NCI-H2227 treated with DMSO at 0.1 percent for 48 hours (cell line): ENCODE measurements at regions not wholly inside any gene's neighbourhood (a gene's known extent, or its start where the extent isn't known, plus 50 kb on each side); places are given as distances from the start of the nearest gene placed in this dataset.
"Not testable (repeated sequence)": the region's sequence is repeated elsewhere in the genome, so short reads cannot be mapped to it uniquely, and the experiment has no call there.

Experiments
- DNase-seq: peaks from one replicate; lab custom pipeline; 2025; lab: John Stamatoyannopoulos, UW

GRCh38 chr18:78410094-78410786 is 569.4 kb upstream of the SALL3 start:
- no peak for DNase-seq

- no peak for DNase-seq
Observed at GRCh38 chr18:78411539-78411938, 568.1 kb upstream of the SALL3 start.

- DNase-seq: no peak
Observed at GRCh38 chr18:78414302-78414701, 565.3 kb upstream of the SALL3 start.

GRCh38 chr18:78416853-78417252 is 562.8 kb upstream of the SALL3 start:
- DNase-seq: no peak

- no peak for DNase-seq
Observed at GRCh38 chr18:78418379-78418778, 561.2 kb upstream of the SALL3 start.

- no peak for DNase-seq
Observed at GRCh38 chr18:78419171-78419570, 560.4 kb upstream of the SALL3 start.

- DNase-seq: no peak
Observed at GRCh38 chr18:78420116-78420515, 559.5 kb upstream of the SALL3 start.

GRCh38 chr18:78421392-78421791 is 558.2 kb upstream of the SALL3 start:
- no peak for DNase-seq

- no peak for DNase-seq
Observed at GRCh38 chr18:78422336-78422735, 557.3 kb upstream of the SALL3 start.

- DNase-seq: no peak
Observed at GRCh38 chr18:78423811-78424210, 555.8 kb upstream of the SALL3 start.

- DNase-seq: no peak
Observed at GRCh38 chr18:78424403-78425018, 555.1 kb upstream of the SALL3 start.

GRCh38 chr18:78425019-78425412 is 554.6 kb upstream of the SALL3 start:
- DNase-seq: no peak

- no peak for DNase-seq
Observed at GRCh38 chr18:78427081-78427480, 552.5 kb upstream of the SALL3 start.

GRCh38 chr18:78429127-78430108 is 550.2 kb upstream of the SALL3 start:
- no peak for DNase-seq

- no peak for DNase-seq
Observed at GRCh38 chr18:78430131-78430758, 549.4 kb upstream of the SALL3 start.

GRCh38 chr18:78431606-78432005 is 548.0 kb upstream of the SALL3 start:
- DNase-seq: no peak

GRCh38 chr18:78433562-78433961 is 546.1 kb upstream of the SALL3 start:
- DNase-seq: no peak

GRCh38 chr18:78436110-78436509 is 543.5 kb upstream of the SALL3 start:
- no peak for DNase-seq

GRCh38 chr18:78438235-78438634 is 541.4 kb upstream of the SALL3 start:
- not testable (repeated sequence) for DNase-seq

GRCh38 chr18:78445880-78446279 is 533.7 kb upstream of the SALL3 start:
- no peak for DNase-seq

GRCh38 chr18:78447211-78447610 is 532.4 kb upstream of the SALL3 start:
- DNase-seq: no peak

- no peak for DNase-seq
Observed at GRCh38 chr18:78448106-78448505, 531.5 kb upstream of the SALL3 start.
